HCT116 (cell line): ENCODE measurements at regions not wholly inside any gene's neighbourhood (a gene's known extent, or its start where the extent isn't known, plus 50 kb on each side); places are given as distances from the start of the nearest gene placed in this dataset.

ENCODE experiments used
- EZH2 ChIP-seq: fragments of 200-600 bp; sonication (generic); IDR thresholded peaks from 2 replicates; pipeline ENCODE4 v1.6.1; 2017; ENCODE audit warnings: antibody characterized with exemption, mixed run types
- POLR2A ChIP-seq: IDR thresholded peaks from 2 replicates; pipeline ENCODE4 v1.7.0; 2011; ENCODE audit warnings: borderline replicate concordance; ENCODE audit not compliant: insufficient read depth, insufficient read length; ENCODE audit errors: extremely low read depth
- POLR2AphosphoS5 ChIP-seq: IDR thresholded peaks from 2 replicates; pipeline ENCODE4 v1.6.1; 2011; ENCODE audit warnings: mild to moderate bottlenecking, low read depth, low read length, moderate library complexity
- RAD21 ChIP-seq: IDR thresholded peaks from 2 replicates; pipeline ENCODE4 v1.6.1; 2012; ENCODE audit warnings: low read depth, mild to moderate bottlenecking
- SP1 ChIP-seq: IDR thresholded peaks from 2 replicates; pipeline ENCODE4 v1.6.1; 2012; ENCODE audit warnings: low read depth
- TCF7L2 ChIP-seq: IDR thresholded peaks from 2 replicates; pipeline ENCODE4 v1.7.0; 2011; ENCODE audit warnings: borderline replicate concordance, inconsistent platforms; ENCODE audit not compliant: insufficient read depth, insufficient read length; ENCODE audit errors: extremely low read depth
- ZFX ChIP-seq: fragments of 450-650 bp; IDR thresholded peaks from 2 replicates; pipeline ENCODE4 v1.6.1; 2017
- TF ChIP-seq, protein P1 (sequence below), 3 experiments: fragments of 200-600 bp in 1 of 3; sonication (generic) in 1 of 3; IDR thresholded peaks in 2 of 3; conservative IDR thresholded peaks in 1 of 3; 2 replicates each; pipeline ENCODE4 v1.5.1; 2012 to 2017; ENCODE audit warnings: low read depth in 2 of 3, low read length in 2 of 3, antibody characterized with exemption in 1 of 3, borderline replicate concordance in 1 of 3, control low read depth in 1 of 3, mild to moderate bottlenecking in 1 of 3, mixed read lengths in 1 of 3, mixed run types in 1 of 3, moderate library complexity in 1 of 3; ENCODE audit not compliant: insufficient read depth in 1 of 3

DNA sequence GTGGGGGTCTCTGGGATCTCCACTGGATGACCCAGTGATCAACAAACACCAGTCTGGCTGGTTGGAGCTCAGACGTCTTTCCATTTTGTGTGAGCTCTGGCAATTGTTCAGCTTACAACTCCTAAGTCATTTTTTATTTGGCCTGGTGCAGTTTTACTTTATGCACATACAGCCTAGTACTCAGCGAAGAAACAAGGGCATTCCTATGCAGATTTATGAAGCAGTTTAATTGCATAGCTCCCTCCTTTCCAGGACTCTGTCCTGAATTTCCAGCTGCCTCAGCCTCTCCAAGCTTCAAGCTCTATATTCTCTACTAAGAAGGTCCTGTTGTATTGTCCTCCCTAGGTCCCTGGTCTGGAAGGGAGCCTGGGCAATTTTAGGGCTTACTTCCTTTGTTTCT, 145.6 kb upstream of the GALNT17 start:
- TF ChIP-seq, protein P1, sequence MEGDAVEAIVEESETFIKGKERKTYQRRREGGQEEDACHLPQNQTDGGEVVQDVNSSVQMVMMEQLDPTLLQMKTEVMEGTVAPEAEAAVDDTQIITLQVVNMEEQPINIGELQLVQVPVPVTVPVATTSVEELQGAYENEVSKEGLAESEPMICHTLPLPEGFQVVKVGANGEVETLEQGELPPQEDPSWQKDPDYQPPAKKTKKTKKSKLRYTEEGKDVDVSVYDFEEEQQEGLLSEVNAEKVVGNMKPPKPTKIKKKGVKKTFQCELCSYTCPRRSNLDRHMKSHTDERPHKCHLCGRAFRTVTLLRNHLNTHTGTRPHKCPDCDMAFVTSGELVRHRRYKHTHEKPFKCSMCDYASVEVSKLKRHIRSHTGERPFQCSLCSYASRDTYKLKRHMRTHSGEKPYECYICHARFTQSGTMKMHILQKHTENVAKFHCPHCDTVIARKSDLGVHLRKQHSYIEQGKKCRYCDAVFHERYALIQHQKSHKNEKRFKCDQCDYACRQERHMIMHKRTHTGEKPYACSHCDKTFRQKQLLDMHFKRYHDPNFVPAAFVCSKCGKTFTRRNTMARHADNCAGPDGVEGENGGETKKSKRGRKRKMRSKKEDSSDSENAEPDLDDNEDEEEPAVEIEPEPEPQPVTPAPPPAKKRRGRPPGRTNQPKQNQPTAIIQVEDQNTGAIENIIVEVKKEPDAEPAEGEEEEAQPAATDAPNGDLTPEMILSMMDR (IDR thresholded peaks at IDR 0.05 in 2 of 3, conservative IDR thresholded peaks at IDR 0.05 in 1 of 3; ENCODE audit: borderline replicate concordance in 1 of 3, insufficient read depth in 1 of 3, low read depth in 2 of 3, low read length in 2 of 3), result no peak
- no peak for TF ChIP-seq POLR2A
- no peak for TF ChIP-seq EZH2
- no peak for TF ChIP-seq TCF7L2
- TF ChIP-seq ZFX, result no peak
- no peak for TF ChIP-seq POLR2AphosphoS5
- TF ChIP-seq RAD21, result no peak
- TF ChIP-seq SP1, result no peak
